GM18498 (cell line): ENCODE measurements at regions not wholly inside any gene's neighbourhood (a gene's known extent, or its start where the extent isn't known, plus 50 kb on each side); places are given as distances from the start of the nearest gene placed in this dataset.

Experiments used
- ATAC-seq: cut with Tn5 transposase; IDR thresholded peaks from one replicate; pipeline ENCODE4 v1.9.1; 2021; ENCODE audit warnings: mild to moderate bottlenecking, moderate library complexity; ENCODE audit not compliant: unreplicated experiment

GRCh38 chr2:8482432-8482831 lies 199.4 kb upstream of the ID2 start:
- no peak for ATAC-seq

DNA sequence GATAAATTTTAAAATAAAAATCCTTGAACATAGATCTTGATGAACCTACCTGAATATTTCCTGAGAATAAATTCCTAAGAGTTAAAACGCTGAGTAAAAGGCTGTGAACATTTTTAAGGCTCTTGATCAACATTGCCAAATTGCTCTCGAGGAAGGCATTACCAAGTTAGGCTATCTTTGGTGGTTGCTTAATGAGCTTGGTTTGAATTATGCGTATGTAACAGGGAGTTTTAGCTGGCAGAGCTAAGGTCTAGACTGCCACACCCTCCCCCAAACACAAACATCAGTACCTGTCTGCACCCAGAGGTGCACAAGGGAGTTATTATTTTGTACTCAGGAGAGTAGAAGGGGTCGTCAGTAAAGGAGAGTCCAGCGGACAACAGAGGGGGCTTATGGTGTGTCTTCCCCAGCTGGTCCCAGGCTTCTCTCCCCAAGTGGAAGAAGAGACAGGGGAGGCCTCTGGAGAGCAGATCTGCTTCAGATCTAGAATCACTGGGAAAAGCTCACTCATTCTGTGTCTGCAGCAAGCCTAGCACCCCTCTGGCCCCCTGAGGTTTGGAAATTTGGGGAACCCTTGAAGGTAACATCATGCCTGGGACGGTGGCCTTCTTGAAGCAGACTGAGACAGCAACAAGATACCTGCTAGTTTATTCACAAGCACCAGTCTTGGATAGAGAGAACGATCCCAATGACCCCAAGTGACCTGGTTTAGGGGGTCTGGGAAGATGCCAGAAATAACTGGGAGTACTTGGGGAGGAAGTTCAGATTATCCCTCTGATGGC lies 197.2 kb upstream of the ID2 start:
- no peak for ATAC-seq

GRCh38 chr2:8485736-8486135 lies 196.1 kb upstream of the ID2 start:
- ATAC-seq: no peak

- ATAC-seq: no peak
Measured at GRCh38 chr2:8486141-8486540, 195.7 kb upstream of the ID2 start.

- peak; percentile 34 for ATAC-seq
Measured at GRCh38 chr2:8487461-8487932, 194.4 kb upstream of the ID2 start.

GRCh38 chr2:8488001-8488738 lies 193.7 kb upstream of the ID2 start:
- peak; percentile 84 for ATAC-seq

DNA sequence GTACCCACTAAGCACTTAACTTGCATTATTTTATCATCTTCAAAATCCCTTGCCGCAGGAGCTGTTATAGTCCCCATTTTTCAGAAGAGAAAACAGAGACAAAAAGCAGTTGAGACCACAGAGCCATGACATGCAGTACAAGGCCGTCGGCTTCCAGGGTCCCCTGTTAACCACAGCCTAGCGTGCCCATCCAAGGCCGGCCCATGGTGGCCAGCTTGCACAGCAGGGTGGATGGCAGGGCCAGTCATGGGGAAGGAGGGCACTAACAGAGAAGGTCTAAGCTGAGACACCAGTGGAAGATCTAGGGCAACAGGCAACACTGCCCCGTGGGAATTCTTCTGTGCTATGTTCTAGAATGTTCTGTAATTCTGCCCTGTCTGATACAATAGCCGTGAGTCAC lies 192.6 kb upstream of the ID2 start:
- no peak for ATAC-seq

DNA sequence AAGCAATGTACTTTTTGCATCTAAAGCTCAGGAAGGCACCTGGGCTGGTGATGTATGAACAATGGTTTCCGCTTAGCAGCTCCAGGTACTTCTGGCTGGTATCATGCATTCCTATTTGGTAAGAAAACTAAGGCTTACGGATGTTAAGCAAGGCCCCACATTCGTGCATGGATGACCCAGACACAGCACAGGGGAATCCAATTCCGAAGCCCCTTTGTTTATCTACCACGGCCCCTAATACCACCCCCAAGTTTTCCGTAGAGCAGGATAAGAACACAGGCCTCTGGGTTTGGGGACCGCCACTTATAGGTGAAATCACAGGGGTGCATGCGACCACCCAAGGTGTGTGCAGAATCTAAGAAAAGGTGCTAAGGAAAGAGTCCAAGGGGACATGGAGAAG lies 192.1 kb upstream of the ID2 start:
- no peak for ATAC-seq

DNA sequence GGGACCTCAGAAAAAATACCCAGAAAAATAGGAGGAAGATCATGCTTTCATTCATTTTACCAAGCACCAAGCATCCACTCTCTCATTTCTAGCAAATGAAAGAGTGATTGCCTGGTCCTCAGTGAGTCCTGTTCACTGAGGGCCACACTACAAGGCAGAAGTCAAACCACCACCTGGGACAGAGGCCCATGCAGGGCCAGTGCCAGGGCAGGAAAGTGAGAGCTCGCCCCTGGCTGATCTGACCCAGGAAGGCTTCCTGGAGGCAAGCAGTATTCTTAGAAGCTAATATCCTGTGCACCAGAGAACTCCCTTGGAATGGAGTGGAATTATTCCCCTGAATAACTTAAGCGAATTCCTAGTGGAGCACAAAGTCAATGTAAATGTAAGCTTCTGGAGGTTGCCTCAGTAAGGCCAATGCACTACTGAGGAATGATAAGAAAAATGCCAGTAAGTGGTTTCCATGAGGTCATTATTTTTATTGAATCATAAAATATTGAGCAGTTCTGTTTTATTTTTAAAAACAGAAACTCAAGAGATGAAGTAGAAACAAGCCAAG lies 191.6 kb upstream of the ID2 start:
- ATAC-seq: no peak

DNA sequence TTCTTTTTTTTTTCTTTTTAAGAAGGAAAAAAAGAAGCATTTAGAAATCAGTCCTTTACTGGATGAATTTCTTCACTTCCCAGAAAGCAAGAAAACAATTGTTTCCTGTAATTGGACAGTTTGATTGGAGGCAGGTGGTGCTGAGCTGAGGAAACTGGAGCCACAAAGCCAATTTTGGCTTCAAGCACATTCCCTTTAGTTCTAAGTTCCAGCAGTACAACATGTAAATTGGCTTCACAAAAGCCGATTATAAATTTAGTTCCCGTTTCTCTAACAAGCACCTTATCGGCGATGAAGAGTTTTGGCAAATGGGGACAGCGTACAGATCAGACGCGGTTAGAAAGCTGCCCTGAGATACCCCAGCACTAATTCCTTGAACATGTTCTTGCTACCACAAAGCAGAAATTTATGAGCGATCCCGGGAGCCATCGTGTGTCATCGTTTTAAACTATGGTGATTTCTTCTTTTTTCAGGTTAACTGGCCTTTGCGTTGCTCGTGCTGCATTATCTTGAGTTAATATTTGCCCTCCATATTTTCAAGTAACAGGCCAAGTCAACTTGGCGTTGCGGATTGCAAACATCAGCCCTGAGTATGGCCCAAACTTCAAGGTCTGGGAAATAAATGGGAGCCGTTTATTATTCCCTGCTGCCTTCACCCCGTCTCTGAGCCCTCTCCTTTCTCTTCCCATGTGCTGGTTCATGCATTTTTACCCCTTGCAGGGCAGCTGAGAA lies 190.4 kb upstream of the ID2 start:
- ATAC-seq: no peak

DNA sequence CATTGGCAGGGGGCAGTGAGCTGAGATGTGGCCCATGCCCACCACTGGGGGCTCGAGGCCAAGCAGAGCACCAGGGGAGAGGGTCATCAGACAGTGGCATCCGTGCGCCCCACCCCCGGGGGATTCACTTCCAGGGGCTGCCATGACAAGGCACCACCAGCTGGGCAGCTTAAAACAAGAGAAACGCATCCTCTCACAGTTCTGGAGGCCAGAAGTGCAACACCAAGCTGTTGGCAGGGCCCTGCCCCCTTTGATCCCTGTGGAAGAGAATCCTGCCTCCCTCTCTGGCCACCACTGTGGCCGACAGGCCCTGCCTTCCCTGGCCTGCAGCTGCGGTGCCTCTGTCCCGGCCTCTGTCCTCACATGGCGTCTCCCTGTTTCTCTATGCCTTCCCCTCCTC lies 187.7 kb upstream of the ID2 start:
- no peak for ATAC-seq

DNA sequence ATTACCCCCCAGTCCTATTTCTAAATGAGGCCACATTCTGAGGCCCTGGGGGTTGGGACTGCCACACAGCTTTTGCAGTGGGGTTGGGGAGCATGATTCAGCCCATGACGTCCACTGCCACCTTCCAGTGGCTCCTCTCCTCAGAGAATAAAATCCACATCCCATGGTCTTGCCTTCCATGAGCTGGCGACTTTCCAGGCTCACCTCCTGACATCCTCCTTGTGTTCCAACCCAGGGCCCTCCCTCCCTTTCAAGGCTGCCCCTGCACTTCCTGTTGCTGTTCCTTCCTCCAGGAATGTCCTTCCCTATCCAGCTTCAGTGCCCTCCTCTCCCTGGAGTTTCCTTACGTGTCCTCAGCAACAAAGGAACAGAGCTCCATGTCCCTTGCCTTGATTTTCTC lies 187.3 kb upstream of the ID2 start:
- no peak for ATAC-seq

DNA sequence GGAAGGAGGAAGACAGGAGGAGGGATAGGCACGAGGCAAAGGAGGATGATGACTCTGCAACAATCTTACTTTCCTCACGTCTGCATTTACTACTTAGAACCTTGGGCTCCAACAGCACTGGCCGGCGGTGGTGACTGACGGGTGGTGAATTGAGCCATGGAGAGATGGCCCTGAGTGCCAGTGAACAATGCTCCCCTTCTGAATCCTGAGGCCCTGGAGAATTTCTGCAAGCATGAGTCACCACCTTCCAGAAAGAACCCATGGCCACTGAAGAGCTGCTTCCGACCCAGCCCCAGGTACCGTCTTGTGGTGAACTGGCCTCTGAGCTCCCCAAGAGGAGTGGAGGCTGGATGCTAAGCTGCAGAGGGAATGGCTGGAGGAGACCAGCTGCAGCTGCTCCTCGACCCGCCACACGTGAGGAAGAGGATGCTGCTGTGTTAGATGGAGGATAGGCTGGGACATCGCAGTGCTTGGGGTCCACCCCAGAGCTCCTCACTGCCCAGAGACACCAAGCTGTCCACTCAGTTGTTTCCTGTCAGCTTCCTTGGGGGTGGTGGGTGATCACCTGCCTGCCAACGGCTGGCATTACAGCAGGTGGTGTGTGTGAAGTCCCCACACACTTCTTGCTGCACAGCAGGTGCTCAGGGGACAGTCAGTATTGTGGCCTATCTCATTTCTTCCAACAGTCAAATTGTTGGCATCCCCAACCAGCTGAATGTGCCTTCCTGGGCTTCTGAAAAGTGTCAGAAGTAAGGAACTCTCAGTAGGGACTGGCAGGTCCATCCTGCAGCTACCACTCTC lies 186.5 kb upstream of the ID2 start:
- ATAC-seq: no peak

- no peak for ATAC-seq
Measured at GRCh38 chr2:8496079-8496478, 185.8 kb upstream of the ID2 start.

GRCh38 chr2:8496617-8497016 lies 185.2 kb upstream of the ID2 start:
- ATAC-seq: no peak

- ATAC-seq: no peak
Measured at GRCh38 chr2:8498994-8499393, 182.9 kb upstream of the ID2 start.

DNA sequence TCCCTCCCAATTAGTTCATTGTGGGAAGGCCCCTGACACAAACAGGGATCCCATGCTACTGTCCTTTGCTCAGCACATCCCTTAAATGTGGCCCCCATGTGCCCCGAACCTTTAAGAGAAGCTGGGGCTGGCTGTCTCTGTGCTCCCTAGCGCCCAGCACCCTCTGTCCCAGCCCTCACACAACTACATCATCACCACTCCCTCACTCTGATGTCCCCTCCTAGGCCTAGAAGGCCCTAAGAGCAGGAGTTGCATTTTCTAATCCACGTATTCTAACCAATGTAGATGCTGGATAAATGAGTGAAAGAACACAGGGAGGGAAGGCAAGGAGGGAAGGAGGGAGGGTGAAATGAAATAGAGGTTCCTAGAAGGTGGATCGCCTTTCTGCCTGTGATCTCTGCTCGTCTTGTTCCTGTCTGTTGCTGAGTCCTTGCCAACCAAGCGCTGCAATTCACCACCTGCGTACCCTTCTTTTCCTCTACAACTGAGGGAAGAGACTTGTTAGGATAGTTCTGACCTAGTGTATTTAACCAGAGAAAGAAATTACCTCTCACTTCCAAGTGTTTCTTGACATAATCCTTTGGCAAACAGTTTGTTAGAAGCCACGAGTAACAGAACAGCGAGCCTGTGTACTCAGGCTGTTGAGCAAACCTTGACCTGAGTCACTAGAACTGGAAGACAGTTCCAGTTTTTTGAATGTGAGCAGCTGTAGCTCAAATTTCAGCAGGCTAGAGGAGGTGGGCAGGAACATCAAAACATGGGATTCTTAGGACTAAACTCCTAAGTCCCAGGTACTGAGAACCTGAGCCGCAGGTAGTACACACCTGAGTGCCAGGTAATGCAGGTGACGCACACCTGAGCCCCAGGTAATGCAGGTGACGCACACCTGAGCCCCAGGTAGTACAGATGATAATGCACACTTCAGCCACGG lies 181.5 kb upstream of the ID2 start:
- ATAC-seq: no peak

- ATAC-seq: no peak
Measured at GRCh38 chr2:8501061-8501720, 180.7 kb upstream of the ID2 start.

DNA sequence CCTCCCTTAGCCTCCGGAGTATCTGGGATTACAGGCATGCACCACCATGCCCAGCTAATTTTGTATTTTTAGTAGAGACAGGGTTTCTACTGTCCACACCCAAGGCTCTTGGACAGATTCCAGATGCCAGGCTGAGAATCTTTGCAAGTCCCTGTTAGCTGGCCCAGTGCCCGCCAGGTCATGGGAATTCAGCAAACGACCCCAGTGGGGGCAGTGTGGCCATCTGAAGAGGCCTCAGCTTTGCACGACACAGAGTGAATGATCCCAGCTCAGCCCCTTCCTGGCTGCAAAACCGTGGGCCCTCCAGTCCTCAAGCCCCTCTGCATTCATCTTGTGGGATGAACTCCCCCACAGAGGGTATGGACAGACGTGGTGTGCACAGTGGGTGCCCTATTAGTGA lies 179.5 kb upstream of the ID2 start:
- no peak for ATAC-seq
